HG03039 (cell line): ENCODE measurements at regions not wholly inside any gene's neighbourhood (a gene's known extent, or its start where the extent isn't known, plus 50 kb on each side); places are given as distances from the start of the nearest gene placed in this dataset.

Source experiments
- ATAC-seq: cut with Tn5 transposase; IDR thresholded peaks from one replicate; pipeline ENCODE4 v1.9.1; 2021; ENCODE audit warnings: mild to moderate bottlenecking, moderate library complexity; ENCODE audit not compliant: unreplicated experiment

- ATAC-seq: no peak
Observed at GRCh38 chr4:164373021-164373420, 380.9 kb upstream of the SMIM31 start.

- ATAC-seq: no peak
Observed at GRCh38 chr4:164377277-164377676, 376.7 kb upstream of the SMIM31 start.

GRCh38 chr4:164378361-164378760, 375.6 kb upstream of the SMIM31 start:
- no peak for ATAC-seq

- no peak for ATAC-seq
Observed at GRCh38 chr4:164379694-164380093, 374.2 kb upstream of the SMIM31 start.

GRCh38 chr4:164381859-164382258, 372.1 kb upstream of the SMIM31 start:
- ATAC-seq: no peak

- ATAC-seq: no peak
Observed at GRCh38 chr4:164383058-164383357, 370.9 kb upstream of the SMIM31 start.

GRCh38 chr4:164383358-164384220, 370.3 kb upstream of the SMIM31 start:
- ATAC-seq: no peak

- no peak for ATAC-seq
Observed at GRCh38 chr4:164384416-164384815, 369.5 kb upstream of the SMIM31 start.

- no peak for ATAC-seq
Observed at GRCh38 chr4:164396439-164396838, 357.5 kb upstream of the SMIM31 start.

- ATAC-seq: no peak
Observed at GRCh38 chr4:164402554-164402953, 351.4 kb upstream of the SMIM31 start.

GRCh38 chr4:164405774-164406173, 348.2 kb upstream of the SMIM31 start:
- no peak for ATAC-seq

- ATAC-seq: no peak
Observed at GRCh38 chr4:164408831-164409230, 345.1 kb upstream of the SMIM31 start.

GRCh38 chr4:164410401-164410800, 343.5 kb upstream of the SMIM31 start:
- ATAC-seq: no peak

GRCh38 chr4:164412246-164412645, 341.7 kb upstream of the SMIM31 start:
- no peak for ATAC-seq

GRCh38 chr4:164413743-164414142, 340.2 kb upstream of the SMIM31 start:
- no peak for ATAC-seq

GRCh38 chr4:164423819-164424218, 330.1 kb upstream of the SMIM31 start:
- no peak for ATAC-seq

- ATAC-seq: no peak
Observed at GRCh38 chr4:164424846-164425245, 329.1 kb upstream of the SMIM31 start.

- no peak for ATAC-seq
Observed at GRCh38 chr4:164428561-164428960, 325.4 kb upstream of the SMIM31 start.

GRCh38 chr4:164438321-164438720, 315.6 kb upstream of the SMIM31 start:
- ATAC-seq: no peak

- ATAC-seq: no peak
Observed at GRCh38 chr4:164439037-164439436, 314.9 kb upstream of the SMIM31 start.

- ATAC-seq: no peak
Observed at GRCh38 chr4:164440199-164440598, 313.7 kb upstream of the SMIM31 start.

GRCh38 chr4:164441109-164441508, 312.8 kb upstream of the SMIM31 start:
- no peak for ATAC-seq

GRCh38 chr4:164442180-164442579, 311.8 kb upstream of the SMIM31 start:
- no peak for ATAC-seq
